HepG2 (cell line): ENCODE measurements at regions not wholly inside any gene's neighbourhood (a gene's known extent, or its start where the extent isn't known, plus 50 kb on each side); places are given as distances from the start of the nearest gene placed in this dataset.

Experiments
- ATAC-seq: fragments of 200-7000 bp; cut with Tn5 transposase; 3 replicates; pipeline ENCODE4 v1.9.1; 2020; ENCODE audit warnings: mild to moderate bottlenecking, moderate library complexity
- BruUV-seq: library from RNA; stranded (reverse); fragments of 400-500 nt; replicated peaks from 2 replicates; lab custom pipeline; 2021; lab: Mats Ljungman, UMichigan
- CTCF ChIA-PET: fragments of 300-600 bp; formaldehyde crosslinking; extraction: SDS; loops from one replicate; lab custom pipeline; 2021; ENCODE audit warnings: low total read pairs, inconsistent platforms, low intra/inter-chr PET ratio; lab: Yijun Ruan, JAX
- POLR2A ChIA-PET: fragments of 350-600 bp; sonication (Branson Sonifier 250); formaldehyde crosslinking; loops from one replicate; lab custom pipeline; 2020; ENCODE audit warnings: antibody characterized with exemption, inconsistent platforms; lab: Yijun Ruan, JAX
- DNase-seq: peaks from one replicate; pipeline ENCODE4 v3.0.0-alpha.2; 2015; ENCODE audit warnings: low spot score
- FAIRE-seq: peaks from 3 replicates; lab custom pipeline; 2011; peaks lifted over from hg19 to GRCh38; lab: Jason Lieb, UNC
- H2AFZ ChIP-seq: one replicate; pipeline ENCODE4 v1.6.1; 2011; ENCODE audit warnings: low read length, inconsistent platforms
- H3K27ac ChIP-seq: fragments of 300-600 bp; 3 replicates; pipeline ENCODE4 v1.8.0; 2011; ENCODE audit warnings: mixed run types, mild to moderate bottlenecking, mixed read lengths, low read length, inconsistent platforms; ENCODE audit not compliant: insufficient read depth; ENCODE audit errors: extremely low read length
- H3K27me3 ChIP-seq, 2 experiments: fragments of 200-600 bp in 1 of 2; 2 replicates in 1 of 2; 3 replicates in 1 of 2; pipeline versions ENCODE4 v1.6.0 to v1.8.0; 2011; ENCODE audit warnings: low read length in 2 of 2, mild to moderate bottlenecking in 2 of 2, moderate library complexity in 2 of 2, inconsistent platforms in 1 of 2; ENCODE audit not compliant: insufficient read depth in 2 of 2, control insufficient read depth in 1 of 2
- H3K36me3 ChIP-seq, 2 experiments: fragments of 200-600 bp in 1 of 2; replicated peaks in 1 of 2; 2 replicates in 1 of 2; 3 replicates in 1 of 2; pipeline versions ENCODE4 v1.5.1 to v1.8.0; 2011; ENCODE audit warnings: low read length in 2 of 2, inconsistent platforms in 1 of 2; ENCODE audit not compliant: insufficient read depth in 2 of 2, control insufficient read depth in 1 of 2
- H3K4me1 ChIP-seq: 2 replicates; pipeline ENCODE4 v1.5.1; 2012; ENCODE audit warnings: low read length, inconsistent platforms; ENCODE audit not compliant: insufficient read depth
- H3K4me2 ChIP-seq: 2 replicates; pipeline ENCODE4 v1.6.0; 2011; ENCODE audit warnings: low read depth, low read length, inconsistent platforms
- H3K4me3 ChIP-seq, 3 experiments: fragments of 200-600 bp in 1 of 3; sonication (generic), shearing (Covaris generic) in 1 of 3; replicated peaks in 1 of 3; 2 replicates each; pipeline ENCODE4 v1.5.1; 2011 to 2016; ENCODE audit warnings: low read length in 3 of 3, inconsistent platforms in 2 of 3, low read depth in 2 of 3, mild to moderate bottlenecking in 2 of 3, control low read depth in 1 of 3, mixed read lengths in 1 of 3; ENCODE audit not compliant: insufficient read depth in 1 of 3
- H3K79me2 ChIP-seq: one replicate; pipeline ENCODE4 v1.6.1; 2011; ENCODE audit warnings: low read length, inconsistent platforms; ENCODE audit not compliant: insufficient read depth
- H3K9ac ChIP-seq: 2 replicates; pipeline ENCODE4 v1.6.0; 2011; ENCODE audit warnings: mild to moderate bottlenecking, low read depth, low read length, inconsistent platforms; ENCODE audit not compliant: insufficient read depth
- H3K9me3 ChIP-seq: 2 replicates; pipeline ENCODE4 v1.5.1; 2012; ENCODE audit warnings: mild to moderate bottlenecking, low read length
- H4K20me1 ChIP-seq: 2 replicates; pipeline ENCODE4 v1.6.0; 2011; ENCODE audit warnings: inconsistent platforms, mild to moderate bottlenecking, low read length, moderate library complexity; ENCODE audit not compliant: insufficient read depth
- ARID5B ChIP-seq: IDR thresholded peaks from 2 replicates; pipeline ENCODE4 v1.4.0; 2020; ENCODE audit warnings: mild to moderate bottlenecking, missing genetic modification reagents
- GZF1 ChIP-seq: sonication (generic); formaldehyde crosslinking; IDR thresholded peaks from 2 replicates; pipeline ENCODE4 v1.5.1; 2020; ENCODE audit warnings: mild to moderate bottlenecking, missing genetic modification reagents
- HDAC1 ChIP-seq: sonication (generic); formaldehyde crosslinking; IDR thresholded peaks from 2 replicates; pipeline ENCODE4 v1.5.1; 2020; ENCODE audit warnings: mild to moderate bottlenecking, missing genetic modification reagents
- HNRNPH1 ChIP-seq: fragments of 200-400 bp; formaldehyde crosslinking; optimal IDR thresholded peaks from 2 replicates; pipeline ENCODE3; 2017; ENCODE audit warnings: mild to moderate bottlenecking, low read depth, low read length
- JUNB ChIP-seq: sonication (generic); formaldehyde crosslinking; IDR thresholded peaks from 2 replicates; pipeline ENCODE4 v1.8.0; 2022; ENCODE audit warnings: missing genetic modification reagents, mild to moderate bottlenecking, borderline replicate concordance
- KDM3A ChIP-seq: IDR thresholded peaks from 2 replicates; pipeline ENCODE4 v1.6.1; 2018; ENCODE audit warnings: low read depth, missing compliant biosample characterization
- MLX ChIP-seq: IDR thresholded peaks from 2 replicates; pipeline ENCODE4 v1.6.1; 2016
- NRL ChIP-seq: sonication (generic); formaldehyde crosslinking; IDR thresholded peaks from 2 replicates; pipeline ENCODE4 v1.5.0; 2020; ENCODE audit warnings: missing genetic modification reagents, mild to moderate bottlenecking, moderate library complexity, borderline replicate concordance
- TGIF2 ChIP-seq: IDR thresholded peaks from 2 replicates; pipeline ENCODE4 v1.6.1; 2016; ENCODE audit warnings: control low read depth, missing compliant biosample characterization
- TRAFD1 ChIP-seq: sonication (generic); formaldehyde crosslinking; IDR thresholded peaks from 2 replicates; pipeline ENCODE4 v1.5.1; 2020; ENCODE audit warnings: missing genetic modification reagents, mild to moderate bottlenecking, borderline replicate concordance
- ZMYM2 ChIP-seq: sonication (generic); formaldehyde crosslinking; IDR thresholded peaks from 2 replicates; pipeline ENCODE4 v1.8.0; 2022; ENCODE audit warnings: mild to moderate bottlenecking, missing genetic modification reagents
- ZNF512 ChIP-seq: sonication (generic); formaldehyde crosslinking; IDR thresholded peaks from 2 replicates; pipeline ENCODE4 v1.4.0; 2020; ENCODE audit warnings: mild to moderate bottlenecking, missing genetic modification reagents
- in situ Hi-C: cut with HindIII; loops from 2 replicates; pipeline ENCODE4 v1.10.0; 2017; ENCODE audit warnings: low pct_unique_long_range_greater_than_20kb; ENCODE audit not compliant: extremely low pct_ligation_motif_present
- intact Hi-C: fragments of 100-400 bp; cut with micrococcal nuclease; formaldehyde crosslinking; loops from one replicate; pipeline ENCODE4 v1.10.0; 2022; ENCODE audit not compliant: unreplicated experiment

- ATAC-seq (no peak), FAIRE-seq (no peak), DNase-seq (no peak)
- Histone ChIP-seq H3K9me3 (peaks cover 7% of the 10 kb centered on the region; the same call in 1 of the 2 replicates), H3K79me2 (no peaks in the 10 kb centered on the region), H3K4me2 (no peak overlapping the region), H2AFZ (no peak overlapping the region), H3K27me3 (no peaks in the 10 kb centered on the region), H3K4me1 (no peaks in the 10 kb centered on the region), H4K20me1 (no peaks in the 10 kb centered on the region), H3K4me3 (no peak overlapping the region), H3K9ac (no peak overlapping the region), H3K36me3 (no peaks in the 10 kb centered on the region), H3K27ac (no peak overlapping the region)
- POLR2A ChIA-PET, result no interaction called here
- in situ Hi-C loops, result no loop called here
- CTCF ChIA-PET, result no interaction called here
- intact Hi-C loops, result no loop called here
- no peak for TF ChIP-seq NRL
- TF ChIP-seq MLX (CRISPR knock-in tag), result no peak
- TF ChIP-seq GZF1, result no peak
- TF ChIP-seq ARID5B, result no peak
- TF ChIP-seq KDM3A (CRISPR knock-in tag), result no peak
- TF ChIP-seq ZNF512 (CRISPR knock-in tag), result no peak
- TF ChIP-seq HNRNPH1, result no peak
- TF ChIP-seq TRAFD1 (CRISPR knock-in tag), result no peak
- no peak for TF ChIP-seq TGIF2 (CRISPR knock-in tag)
- TF ChIP-seq ZMYM2 (CRISPR knock-in tag), result no peak
- no peak for TF ChIP-seq HDAC1 (CRISPR knock-in tag)
- no peak for TF ChIP-seq JUNB
- BruUV-seq, result no TSS peak
Observed at GRCh38 chr5:87686018-87686417, 273.3 kb upstream of the CCNH start.
